B cell (primary cell): ENCODE measurements at regions not wholly inside any gene's neighbourhood (a gene's known extent, or its start where the extent isn't known, plus 50 kb on each side); places are given as distances from the start of the nearest gene placed in this dataset.

Source experiments
- ATAC-seq: fragments of 200-7000 bp; cut with Tn5 transposase; one replicate; pipeline ENCODE4 v1.10.0; 2021; ENCODE audit warnings: low read depth, mild to moderate bottlenecking, moderate number of reproducible peaks, moderate library complexity
- CTCF ChIA-PET: fragments of 350-600 bp; sonication (Branson Sonifier 250); formaldehyde crosslinking; loops from one replicate; lab custom pipeline; 2021; ENCODE audit warnings: antibody characterized with exemption, inconsistent platforms; lab: Charles Lee
- POLR2A ChIA-PET: fragments of 350-600 bp; sonication (Branson Sonifier 250); formaldehyde crosslinking; loops from one replicate; lab custom pipeline; 2021; ENCODE audit warnings: antibody characterized with exemption; lab: Charles Lee
- DNase-seq: peaks from one replicate; pipeline ENCODE4 v3.0.0; 2013
- H2AFZ ChIP-seq: 2 replicates; pipeline ENCODE4 v1.6.1; 2012; ENCODE audit warnings: mild to moderate bottlenecking, low read depth, low read length; ENCODE audit not compliant: insufficient read depth, poor library complexity, severe bottlenecking
- H3K27ac ChIP-seq, 2 donors: 1 replicate in 1 of 2; 2 replicates in 1 of 2; pipeline ENCODE4 v1.5.1; 2012 to 2013; ENCODE audit warnings: low read length in 2 of 2, mild to moderate bottlenecking in 2 of 2, moderate library complexity in 1 of 2
- H3K27me3 ChIP-seq, 4 experiments: fragments of 200-600 bp in 1 of 4; sonication (generic) in 1 of 4; replicated peaks in 1 of 4; 1 replicate in 2 of 4; 2 replicates in 2 of 4; pipeline versions ENCODE4 v1.6.1 to v1.7.0; 2013 to 2016; ENCODE audit warnings: low read length in 3 of 4, mild to moderate bottlenecking in 2 of 4, mixed read lengths in 1 of 4, moderate library complexity in 1 of 4; ENCODE audit not compliant: insufficient read depth in 4 of 4, control insufficient read depth in 3 of 4; ENCODE audit errors: control extremely low read depth in 1 of 4
- H3K36me3 ChIP-seq, 2 experiments: replicated peaks in 1 of 2; 1 replicate in 1 of 2; 2 replicates in 1 of 2; pipeline versions ENCODE4 v1.6.1 to v1.7.1; 2013; ENCODE audit warnings: low read length in 1 of 2; ENCODE audit not compliant: insufficient read depth in 2 of 2, control insufficient read depth in 1 of 2; ENCODE audit errors: control extremely low read depth in 1 of 2, extremely low read depth in 1 of 2
- H3K4me1 ChIP-seq, 2 donors: fragments of 200-600 bp in 1 of 2; sonication (generic) in 1 of 2; 1 replicate in 1 of 2; 2 replicates in 1 of 2; pipeline versions ENCODE4 v1.5.1 to v1.6.1; 2013 to 2017; ENCODE audit warnings: low read length in 2 of 2; ENCODE audit not compliant: control insufficient read depth in 2 of 2, insufficient read depth in 2 of 2
- H3K4me2 ChIP-seq: replicated peaks from 2 replicates; pipeline ENCODE3; 2012; ENCODE audit warnings: mild to moderate bottlenecking, low read depth, low read length; ENCODE audit not compliant: poor library complexity, severe bottlenecking
- H3K4me3 ChIP-seq, 5 experiments: fragments of 200-600 bp in 1 of 5; sonication (generic) in 1 of 5; 1 replicate in 3 of 5; 2 replicates in 2 of 5; pipeline versions ENCODE4 v1.5.1 to v1.7.0; 2011 to 2016; ENCODE audit warnings: low read length in 4 of 5, mild to moderate bottlenecking in 4 of 5, low read depth in 2 of 5, control low read depth in 1 of 5, moderate library complexity in 1 of 5; ENCODE audit not compliant: insufficient read depth in 1 of 5; ENCODE audit errors: control extremely low read depth in 1 of 5, extremely low read depth in 1 of 5
- H3K79me2 ChIP-seq: fragments of 200-600 bp; sonication (generic); one replicate; pipeline ENCODE4 v1.6.0; 2016; ENCODE audit warnings: low read length; ENCODE audit not compliant: control insufficient read depth, insufficient read depth
- H3K9ac ChIP-seq: fragments of 200-600 bp; sonication (generic); 2 replicates; pipeline ENCODE4 v1.6.1; 2017; ENCODE audit warnings: mild to moderate bottlenecking, low read length, moderate library complexity
- H3K9me3 ChIP-seq, 3 donors: one replicate each; pipeline versions ENCODE4 v1.6.1 to v1.7.1; 2013; ENCODE audit warnings: low read length in 2 of 3; ENCODE audit not compliant: control insufficient read depth in 2 of 3, insufficient read depth in 1 of 3; ENCODE audit errors: control extremely low read depth in 1 of 3
- H4K20me1 ChIP-seq: 2 replicates; pipeline ENCODE4 v1.6.0; 2012; ENCODE audit warnings: mild to moderate bottlenecking, low read length; ENCODE audit not compliant: insufficient read depth, control insufficient read depth, poor library complexity, severe bottlenecking
- H3K27ac Mint-ChIP-seq: one replicate; pipeline ENCODE4 v1.8.0; 2021; ENCODE audit warnings: mixed read lengths
- H3K27me3 Mint-ChIP-seq: one replicate; pipeline ENCODE4 v1.8.0; 2021; ENCODE audit warnings: mixed read lengths
- H3K4me1 Mint-ChIP-seq: one replicate; pipeline ENCODE4 v1.8.0; 2021; ENCODE audit warnings: mixed read lengths
- H3K4me3 Mint-ChIP-seq: one replicate; pipeline ENCODE4 v1.8.0; 2021; ENCODE audit warnings: mixed read lengths
- H3K9me3 Mint-ChIP-seq: one replicate; pipeline ENCODE4 v1.8.0; 2022; ENCODE audit warnings: mixed read lengths; ENCODE audit not compliant: insufficient read depth
- CTCF ChIP-seq: fragments of 200-600 bp; IDR thresholded peaks from one replicate; pipeline ENCODE4 v1.8.0; 2022; ENCODE audit warnings: antibody characterized with exemption, mild to moderate bottlenecking
- EZH2 ChIP-seq: IDR thresholded peaks from 2 replicates; pipeline ENCODE4 v1.6.1; 2012; ENCODE audit warnings: borderline replicate concordance, low read depth, mild to moderate bottlenecking, moderate library complexity, low read length; ENCODE audit not compliant: insufficient read depth, poor library complexity, severe bottlenecking
- WGBS: methylation state at CpG from one replicate; pipeline ENCODE4 v1.1.5; 2013; ENCODE audit warnings: missing lambda C conversion rate; ENCODE audit not compliant: insufficient coverage; 5-methylcytosine and 5-hydroxymethylcytosine counted together
- intact Hi-C: fragments of 100-400 bp; cut with micrococcal nuclease; formaldehyde crosslinking; loops from one replicate; pipeline ENCODE4 v1.10.0; 2022

- H3K27me3 ChIP-seq, result peaks cover 0 to 11% (median 3%) of the 10 kb centered on the region in 4 experiments
- no peaks in the 10 kb centered on the region for H4K20me1 ChIP-seq
- CTCF ChIA-PET, result no interaction called here
- Mint-ChIP-seq H3K4me3 (no peak overlapping the region), H3K27ac (no peak overlapping the region), H3K27me3 (peaks cover 17% of the 10 kb centered on the region), H3K4me1 (peaks cover 2% of the 10 kb centered on the region), H3K9me3 (no peaks in the 10 kb centered on the region)
- no peak overlapping the region for H2AFZ ChIP-seq
- no peaks in the 10 kb centered on the region for H3K79me2 ChIP-seq
- ATAC-seq (no peak), DNase-seq (no peak)
- H3K4me3 ChIP-seq, result no peak overlapping the region
- TF ChIP-seq EZH2 (no peak), CTCF (no peak)
- POLR2A ChIA-PET, result no interaction called here
- no peaks in the 10 kb centered on the region for H3K36me3 ChIP-seq
- intact Hi-C loops, result no loop called here
- no peak overlapping the region for H3K4me2 ChIP-seq
- H3K9me3 ChIP-seq, result no peaks in the 10 kb centered on the region
- 85% methylated on average over 17 of the region's 20 CpGs for whole genome bisulfite sequencing
- no peak overlapping the region for H3K27ac ChIP-seq
- no peak overlapping the region for H3K9ac ChIP-seq
- no peaks in the 10 kb centered on the region for H3K4me1 ChIP-seq
Observed at GRCh38 chr17:79177877-79178276, 103.3 kb downstream of the ENGASE start.

GRCh38 chr17:79176792-79177601 lies 102.4 kb downstream of the ENGASE start:
- no peak overlapping the region for H2AFZ ChIP-seq
- no peak overlapping the region for H3K9ac ChIP-seq
- CTCF ChIA-PET, result no interaction called here
- peaks cover 0 to 6% (median 2%) of the 10 kb centered on the region in 4 experiments for H3K27me3 ChIP-seq
- no peaks in the 10 kb centered on the region for H3K9me3 ChIP-seq
- Mint-ChIP-seq H3K27ac (no peak overlapping the region), H3K4me3 (no peak overlapping the region), H3K9me3 (no peaks in the 10 kb centered on the region), H3K4me1 (peaks cover under 1% of the 10 kb centered on the region), H3K27me3 (peaks cover 15% of the 10 kb centered on the region)
- intact Hi-C loops, result no loop called here
- H3K4me2 ChIP-seq, result no peak overlapping the region
- POLR2A ChIA-PET, result no interaction called here
- H3K79me2 ChIP-seq, result no peaks in the 10 kb centered on the region
- 81% methylated on average over 20 of the region's 21 CpGs for WGBS
- H3K4me3 ChIP-seq, result no peak overlapping the region
- no peak for ATAC-seq
- TF ChIP-seq CTCF (no peak), EZH2 (no peak)
- no peaks in the 10 kb centered on the region for H4K20me1 ChIP-seq
- H3K27ac ChIP-seq, result no peak overlapping the region
- no peak for DNase-seq
- no peaks in the 10 kb centered on the region for H3K4me1 ChIP-seq
- no peaks in the 10 kb centered on the region for H3K36me3 ChIP-seq
